ENCODE measurements at regions not wholly inside any gene's neighbourhood (a gene's known extent, or its start where the extent isn't known, plus 50 kb on each side); places are given as distances from the start of the nearest gene placed in this dataset.

GRCh38 chr10:78160591-78160990 lies 126.9 kb downstream of the RPS24 start:
- Histone ChIP-seq H3K27me3 (no peaks in the 10 kb centered on the region), H3K4me1 (no peaks in the 10 kb centered on the region), H3K4me3 (no peak overlapping the region), H3K27ac (no peak overlapping the region), H3K36me3 (no peaks in the 10 kb centered on the region), H3K9me3 (peaks cover 0 to 9% (median 2%) of the 10 kb centered on the region in 4 donors)
- ATAC-seq (ENCODE audit: low FRiP score in 2 of 2) (no peak), DNase-seq (no peak)
- no peak for TF ChIP-seq CTCF (IDR thresholded peaks at IDR 0.05)
- 82 to 83% methylated on average over 1 to 5 of the region's 5 CpGs for WGBS, 2 donors

- WGBS, 2 donors: 93 to 97% methylated on average over 3 of the region's 3 CpGs
- ATAC-seq (ENCODE audit: low FRiP score in 2 of 2) (no peak), DNase-seq (no peak)
- no peak for TF ChIP-seq CTCF (IDR thresholded peaks at IDR 0.05)
- TF ChIP-seq POLR2AphosphoS5 (IDR thresholded peaks at IDR 0.05): no peak
- TF ChIP-seq EP300 (IDR thresholded peaks at IDR 0.05): no peak
- TF ChIP-seq POLR2A (IDR thresholded peaks at IDR 0.05): no peak
- H3K36me3 ChIP-seq: no peaks in the 10 kb centered on the region
- no peak overlapping the region for H3K27ac ChIP-seq
- peaks cover 0 to 9% (median 2%) of the 10 kb centered on the region in 4 donors for H3K9me3 ChIP-seq
- H3K4me3 ChIP-seq: no peak overlapping the region
- H3K4me1 ChIP-seq: no peaks in the 10 kb centered on the region
- no peaks in the 10 kb centered on the region for H3K27me3 ChIP-seq
Observed at GRCh38 chr10:78162853-78163252, 129.2 kb downstream of the RPS24 start.

GRCh38 chr10:78164702-78165101 lies 131.0 kb downstream of the RPS24 start:
- ATAC-seq (ENCODE audit: low FRiP score in 2 of 2) (no peak), DNase-seq (peak in 1 of 2 donors; percentile 48)
- Histone ChIP-seq H3K27ac (no peak overlapping the region), H3K9me3 (peaks cover 0 to 9% (median 2%) of the 10 kb centered on the region in 4 donors), H3K4me3 (no peak overlapping the region), H3K4me1 (no peaks in the 10 kb centered on the region), H3K27me3 (no peaks in the 10 kb centered on the region), H3K36me3 (no peaks in the 10 kb centered on the region)
- WGBS, 2 donors: 84 to 88% methylated on average over 16 of the region's 16 CpGs
- TF ChIP-seq EP300 (IDR thresholded peaks at IDR 0.05) (no peak), POLR2AphosphoS5 (IDR thresholded peaks at IDR 0.05) (no peak)

GRCh38 chr10:78165172-78165571 lies 131.5 kb downstream of the RPS24 start:
- no peak overlapping the region for H3K4me3 ChIP-seq
- no peak for DNase-seq
- no peaks in the 10 kb centered on the region for H3K36me3 ChIP-seq
- peaks cover 0 to 9% (median 2%) of the 10 kb centered on the region in 4 donors for H3K9me3 ChIP-seq
- H3K27me3 ChIP-seq: no peaks in the 10 kb centered on the region
- no peak for ATAC-seq (ENCODE audit: low FRiP score in 2 of 2)
- no peak overlapping the region for H3K27ac ChIP-seq
- 76 to 93% methylated on average over 4 of the region's 4 CpGs for WGBS, 2 donors
- TF ChIP-seq POLR2AphosphoS5 (IDR thresholded peaks at IDR 0.05) (no peak), POLR2A (IDR thresholded peaks at IDR 0.05) (no peak), CTCF (IDR thresholded peaks at IDR 0.05) (no peak), EP300 (IDR thresholded peaks at IDR 0.05) (no peak)
- no peaks in the 10 kb centered on the region for H3K4me1 ChIP-seq

- TF ChIP-seq CTCF (IDR thresholded peaks at IDR 0.05) (no peak), POLR2AphosphoS5 (IDR thresholded peaks at IDR 0.05) (no peak), POLR2A (IDR thresholded peaks at IDR 0.05) (no peak), EP300 (IDR thresholded peaks at IDR 0.05) (no peak)
- 66 to 73% methylated on average over 3 of the region's 3 CpGs for WGBS, 2 donors
- no peak for ATAC-seq (ENCODE audit: low FRiP score in 2 of 2)
- no peak for DNase-seq
- H3K4me1 ChIP-seq: no peaks in the 10 kb centered on the region
- H3K9me3 ChIP-seq: peaks cover 0 to 9% (median 2%) of the 10 kb centered on the region in 4 donors
- H3K27me3 ChIP-seq: no peaks in the 10 kb centered on the region
- no peaks in the 10 kb centered on the region for H3K36me3 ChIP-seq
- H3K27ac ChIP-seq: no peak overlapping the region
- no peak overlapping the region for H3K4me3 ChIP-seq
Observed at GRCh38 chr10:78165617-78166016, 132.0 kb downstream of the RPS24 start.
